GM12873 (cell line): ENCODE measurements at regions not wholly inside any gene's neighbourhood (a gene's known extent, or its start where the extent isn't known, plus 50 kb on each side); places are given as distances from the start of the nearest gene placed in this dataset.

ENCODE experiments used
- TF ChIP-seq, protein P1 (sequence below): IDR thresholded peaks from 2 replicates; pipeline ENCODE4 v1.5.1; 2012; ENCODE audit warnings: low read depth, mild to moderate bottlenecking, moderate library complexity, low read length, control low read depth; ENCODE audit not compliant: insufficient read depth; ENCODE audit errors: missing control alignments

- TF ChIP-seq, protein P1, sequence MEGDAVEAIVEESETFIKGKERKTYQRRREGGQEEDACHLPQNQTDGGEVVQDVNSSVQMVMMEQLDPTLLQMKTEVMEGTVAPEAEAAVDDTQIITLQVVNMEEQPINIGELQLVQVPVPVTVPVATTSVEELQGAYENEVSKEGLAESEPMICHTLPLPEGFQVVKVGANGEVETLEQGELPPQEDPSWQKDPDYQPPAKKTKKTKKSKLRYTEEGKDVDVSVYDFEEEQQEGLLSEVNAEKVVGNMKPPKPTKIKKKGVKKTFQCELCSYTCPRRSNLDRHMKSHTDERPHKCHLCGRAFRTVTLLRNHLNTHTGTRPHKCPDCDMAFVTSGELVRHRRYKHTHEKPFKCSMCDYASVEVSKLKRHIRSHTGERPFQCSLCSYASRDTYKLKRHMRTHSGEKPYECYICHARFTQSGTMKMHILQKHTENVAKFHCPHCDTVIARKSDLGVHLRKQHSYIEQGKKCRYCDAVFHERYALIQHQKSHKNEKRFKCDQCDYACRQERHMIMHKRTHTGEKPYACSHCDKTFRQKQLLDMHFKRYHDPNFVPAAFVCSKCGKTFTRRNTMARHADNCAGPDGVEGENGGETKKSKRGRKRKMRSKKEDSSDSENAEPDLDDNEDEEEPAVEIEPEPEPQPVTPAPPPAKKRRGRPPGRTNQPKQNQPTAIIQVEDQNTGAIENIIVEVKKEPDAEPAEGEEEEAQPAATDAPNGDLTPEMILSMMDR, result no peak
Measured at GRCh38 chr6:9708600-9708999, 706.3 kb downstream of the TFAP2A start.

GRCh38 chr6:9704989-9705388 is 709.9 kb downstream of the TFAP2A start:
- TF ChIP-seq, protein P1, result no peak

GRCh38 chr6:9702914-9703313 is 712.0 kb downstream of the TFAP2A start:
- TF ChIP-seq, protein P1, result no peak

- TF ChIP-seq, protein P1, result no peak
Measured at GRCh38 chr6:9699888-9700287, 715.0 kb downstream of the TFAP2A start.

GRCh38 chr6:9697263-9697931 is 717.5 kb downstream of the TFAP2A start:
- TF ChIP-seq, protein P1, result no peak

DNA sequence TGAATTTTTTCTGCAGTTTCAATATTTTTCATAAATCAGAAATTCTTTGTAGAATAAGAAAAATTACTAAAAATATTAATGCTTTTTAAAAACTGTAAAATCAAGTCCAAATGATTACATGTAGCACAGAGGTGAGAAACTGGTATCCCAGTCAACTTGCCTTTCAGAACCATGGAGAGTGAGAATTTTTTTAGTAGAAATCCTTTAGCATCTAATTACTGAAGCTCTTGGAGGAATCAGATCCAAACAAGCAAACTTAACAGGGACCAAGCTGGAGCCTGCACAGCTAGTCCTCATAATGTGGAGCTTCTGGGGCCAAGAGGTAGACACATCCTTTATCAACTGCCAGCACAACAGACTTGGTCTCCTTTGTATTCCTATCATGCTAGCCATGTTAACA is 724.5 kb downstream of the TFAP2A start:
- TF ChIP-seq, protein P1, result no peak

GRCh38 chr6:9675122-9675521 is 739.8 kb downstream of the TFAP2A start:
- TF ChIP-seq, protein P1, result no peak
